ENCODE measurements at regions not wholly inside any gene's neighbourhood (a gene's known extent, or its start where the extent isn't known, plus 50 kb on each side); places are given as distances from the start of the nearest gene placed in this dataset.

DNA sequence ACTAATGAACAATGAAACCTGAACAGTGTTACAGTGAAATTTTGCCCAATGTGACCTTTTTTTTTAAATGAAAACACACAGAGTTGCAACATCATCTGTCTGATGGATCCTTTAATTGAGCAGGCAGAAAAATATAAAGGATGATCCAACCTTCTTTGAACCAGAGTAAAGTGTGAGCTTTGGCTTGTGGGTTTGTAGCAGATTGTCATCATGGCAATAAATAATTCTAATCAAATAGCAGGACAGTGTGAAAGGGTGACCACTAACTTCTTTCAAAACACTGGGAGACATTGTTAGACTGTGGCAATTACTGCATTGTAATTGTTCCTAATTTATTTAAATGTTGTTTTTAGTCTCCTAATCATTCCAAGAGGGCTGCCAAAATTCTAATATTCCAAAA is 197.2 kb downstream of the CHD9NB start:
- TF ChIP-seq, protein P1, sequence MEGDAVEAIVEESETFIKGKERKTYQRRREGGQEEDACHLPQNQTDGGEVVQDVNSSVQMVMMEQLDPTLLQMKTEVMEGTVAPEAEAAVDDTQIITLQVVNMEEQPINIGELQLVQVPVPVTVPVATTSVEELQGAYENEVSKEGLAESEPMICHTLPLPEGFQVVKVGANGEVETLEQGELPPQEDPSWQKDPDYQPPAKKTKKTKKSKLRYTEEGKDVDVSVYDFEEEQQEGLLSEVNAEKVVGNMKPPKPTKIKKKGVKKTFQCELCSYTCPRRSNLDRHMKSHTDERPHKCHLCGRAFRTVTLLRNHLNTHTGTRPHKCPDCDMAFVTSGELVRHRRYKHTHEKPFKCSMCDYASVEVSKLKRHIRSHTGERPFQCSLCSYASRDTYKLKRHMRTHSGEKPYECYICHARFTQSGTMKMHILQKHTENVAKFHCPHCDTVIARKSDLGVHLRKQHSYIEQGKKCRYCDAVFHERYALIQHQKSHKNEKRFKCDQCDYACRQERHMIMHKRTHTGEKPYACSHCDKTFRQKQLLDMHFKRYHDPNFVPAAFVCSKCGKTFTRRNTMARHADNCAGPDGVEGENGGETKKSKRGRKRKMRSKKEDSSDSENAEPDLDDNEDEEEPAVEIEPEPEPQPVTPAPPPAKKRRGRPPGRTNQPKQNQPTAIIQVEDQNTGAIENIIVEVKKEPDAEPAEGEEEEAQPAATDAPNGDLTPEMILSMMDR (IDR thresholded peaks at IDR 0.05), result no peak
- no peak for TF ChIP-seq POLR2AphosphoS5 (IDR thresholded peaks at IDR 0.05)
- no peak for TF ChIP-seq POLR2A (IDR thresholded peaks at IDR 0.05)
